Tibial nerve (tissue), 4 donors: ENCODE measurements at regions not wholly inside any gene's neighbourhood (a gene's known extent, or its start where the extent isn't known, plus 50 kb on each side); places are given as distances from the start of the nearest gene placed in this dataset.

Experiments
- EP300 ChIP-seq, 2 donors: sonication (generic); formaldehyde crosslinking; IDR thresholded peaks; one replicate each; pipeline ENCODE4 v1.6.1; 2017; ENCODE audit warnings: antibody characterized with exemption in 2 of 2, mild to moderate bottlenecking in 1 of 2
- POLR2A ChIP-seq, 2 donors: fragments of 450-650 bp; IDR thresholded peaks; one replicate each; pipeline ENCODE4 v1.6.1; 2017; ENCODE audit warnings: antibody characterized with exemption in 2 of 2, mild to moderate bottlenecking in 2 of 2, moderate library complexity in 2 of 2
- TF ChIP-seq, protein P1 (sequence below), 5 experiments: fragments of 200-600 bp in 3 of 5; fragments of 450-650 bp in 2 of 5; sonication (generic) in 3 of 5; IDR thresholded peaks; one replicate each; pipeline ENCODE4 v1.5.1; 2016 to 2019; ENCODE audit warnings: antibody characterized with exemption in 5 of 5, mild to moderate bottlenecking in 3 of 5, moderate library complexity in 2 of 5

DNA sequence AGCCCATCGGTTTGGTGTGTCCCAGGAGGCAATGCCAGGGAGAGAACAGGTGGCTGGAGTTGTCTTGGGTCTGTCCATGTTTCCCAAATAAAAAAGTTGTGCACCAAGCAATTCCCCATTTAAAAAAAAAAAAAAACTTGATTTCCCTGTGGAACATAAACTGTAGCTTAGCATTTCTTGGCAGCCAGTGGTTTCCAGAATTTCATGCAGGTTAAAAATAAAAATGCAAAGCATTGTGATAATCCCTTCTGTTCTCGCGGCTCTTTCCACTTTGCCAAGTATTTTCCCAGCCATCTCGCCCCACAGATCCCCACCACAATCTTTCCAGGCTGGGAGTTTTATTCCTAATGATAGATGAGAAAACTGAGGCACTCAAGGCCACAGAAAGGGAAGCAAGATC, 51.4 kb upstream of the MSX1 start:
- TF ChIP-seq, protein P1, sequence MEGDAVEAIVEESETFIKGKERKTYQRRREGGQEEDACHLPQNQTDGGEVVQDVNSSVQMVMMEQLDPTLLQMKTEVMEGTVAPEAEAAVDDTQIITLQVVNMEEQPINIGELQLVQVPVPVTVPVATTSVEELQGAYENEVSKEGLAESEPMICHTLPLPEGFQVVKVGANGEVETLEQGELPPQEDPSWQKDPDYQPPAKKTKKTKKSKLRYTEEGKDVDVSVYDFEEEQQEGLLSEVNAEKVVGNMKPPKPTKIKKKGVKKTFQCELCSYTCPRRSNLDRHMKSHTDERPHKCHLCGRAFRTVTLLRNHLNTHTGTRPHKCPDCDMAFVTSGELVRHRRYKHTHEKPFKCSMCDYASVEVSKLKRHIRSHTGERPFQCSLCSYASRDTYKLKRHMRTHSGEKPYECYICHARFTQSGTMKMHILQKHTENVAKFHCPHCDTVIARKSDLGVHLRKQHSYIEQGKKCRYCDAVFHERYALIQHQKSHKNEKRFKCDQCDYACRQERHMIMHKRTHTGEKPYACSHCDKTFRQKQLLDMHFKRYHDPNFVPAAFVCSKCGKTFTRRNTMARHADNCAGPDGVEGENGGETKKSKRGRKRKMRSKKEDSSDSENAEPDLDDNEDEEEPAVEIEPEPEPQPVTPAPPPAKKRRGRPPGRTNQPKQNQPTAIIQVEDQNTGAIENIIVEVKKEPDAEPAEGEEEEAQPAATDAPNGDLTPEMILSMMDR (IDR thresholded peaks at IDR 0.05) = no peak
- no peak for TF ChIP-seq POLR2A (IDR thresholded peaks at IDR 0.05)
- no peak for TF ChIP-seq EP300 (IDR thresholded peaks at IDR 0.05)
